ENCODE measurements at regions not wholly inside any gene's neighbourhood (a gene's known extent, or its start where the extent isn't known, plus 50 kb on each side); places are given as distances from the start of the nearest gene placed in this dataset.

GRCh38 chr22:44407171-44407986, 90.7 kb downstream of the RTL6 start:
- no peaks in the 10 kb centered on the region for H3K79me2 ChIP-seq (ENCODE audit: control insufficient read depth, insufficient read depth, low read length, unreplicated experiment)
- no peaks in the 10 kb centered on the region for H3K4me1 ChIP-seq (ENCODE audit: control insufficient read depth, insufficient read depth, low read length, unreplicated experiment)
- H3K27me3 ChIP-seq (ENCODE audit: insufficient read depth, low read length): no peaks in the 10 kb centered on the region
- H3K36me3 ChIP-seq (ENCODE audit: insufficient read depth, low read length): no peaks in the 10 kb centered on the region
- H2AFZ ChIP-seq (ENCODE audit: low read length, unreplicated experiment): no peak overlapping the region
- H3K27ac ChIP-seq (ENCODE audit: low read depth, low read length): no peak overlapping the region
- H3K4me3 ChIP-seq (ENCODE audit: low read depth, low read length): no peak overlapping the region

GRCh38 chr22:44406341-44407170, 91.5 kb downstream of the RTL6 start:
- no peak overlapping the region for H3K4me3 ChIP-seq (ENCODE audit: low read depth, low read length)
- H3K4me1 ChIP-seq (ENCODE audit: control insufficient read depth, insufficient read depth, low read length, unreplicated experiment): no peaks in the 10 kb centered on the region
- H3K36me3 ChIP-seq (ENCODE audit: insufficient read depth, low read length): no peaks in the 10 kb centered on the region
- no peaks in the 10 kb centered on the region for H3K27me3 ChIP-seq (ENCODE audit: insufficient read depth, low read length)
- no peak overlapping the region for H2AFZ ChIP-seq (ENCODE audit: low read length, unreplicated experiment)
- no peak overlapping the region for H3K27ac ChIP-seq (ENCODE audit: low read depth, low read length)
- H3K79me2 ChIP-seq (ENCODE audit: control insufficient read depth, insufficient read depth, low read length, unreplicated experiment): no peaks in the 10 kb centered on the region

GRCh38 chr22:44405661-44406060, 92.4 kb downstream of the RTL6 start:
- no peak overlapping the region for H3K27ac ChIP-seq (ENCODE audit: low read depth, low read length)
- no peak overlapping the region for H3K4me3 ChIP-seq (ENCODE audit: low read depth, low read length)
- no peak overlapping the region for H2AFZ ChIP-seq (ENCODE audit: low read length, unreplicated experiment)
- no peaks in the 10 kb centered on the region for H3K4me1 ChIP-seq (ENCODE audit: control insufficient read depth, insufficient read depth, low read length, unreplicated experiment)
- no peaks in the 10 kb centered on the region for H3K27me3 ChIP-seq (ENCODE audit: insufficient read depth, low read length)
- H3K36me3 ChIP-seq (ENCODE audit: insufficient read depth, low read length): no peaks in the 10 kb centered on the region
- no peaks in the 10 kb centered on the region for H3K79me2 ChIP-seq (ENCODE audit: control insufficient read depth, insufficient read depth, low read length, unreplicated experiment)

GRCh38 chr22:44404341-44405020, 91.7 kb upstream of the SHISAL1 start:
- no peak overlapping the region for H2AFZ ChIP-seq (ENCODE audit: low read length, unreplicated experiment)
- H3K4me1 ChIP-seq (ENCODE audit: control insufficient read depth, insufficient read depth, low read length, unreplicated experiment): no peaks in the 10 kb centered on the region
- H3K27ac ChIP-seq (ENCODE audit: low read depth, low read length): no peak overlapping the region
- no peaks in the 10 kb centered on the region for H3K27me3 ChIP-seq (ENCODE audit: insufficient read depth, low read length)
- no peak overlapping the region for H3K4me3 ChIP-seq (ENCODE audit: low read depth, low read length)
- no peaks in the 10 kb centered on the region for H3K36me3 ChIP-seq (ENCODE audit: insufficient read depth, low read length)
- H3K79me2 ChIP-seq (ENCODE audit: control insufficient read depth, insufficient read depth, low read length, unreplicated experiment): no peaks in the 10 kb centered on the region

GRCh38 chr22:44403602-44404329, 91.0 kb upstream of the SHISAL1 start:
- Histone ChIP-seq H3K27ac (ENCODE audit: low read depth, low read length) (no peak overlapping the region), H3K4me3 (ENCODE audit: low read depth, low read length) (no peak overlapping the region), H3K27me3 (ENCODE audit: insufficient read depth, low read length) (no peaks in the 10 kb centered on the region), H3K36me3 (ENCODE audit: insufficient read depth, low read length) (no peaks in the 10 kb centered on the region), H2AFZ (ENCODE audit: low read length, unreplicated experiment) (no peak overlapping the region), H3K79me2 (ENCODE audit: control insufficient read depth, insufficient read depth, low read length, unreplicated experiment) (no peaks in the 10 kb centered on the region), H3K4me1 (ENCODE audit: control insufficient read depth, insufficient read depth, low read length, unreplicated experiment) (no peaks in the 10 kb centered on the region)

GRCh38 chr22:44403166-44403565, 90.4 kb upstream of the SHISAL1 start:
- Histone ChIP-seq H3K4me3 (ENCODE audit: low read depth, low read length) (no peak overlapping the region), H3K79me2 (ENCODE audit: control insufficient read depth, insufficient read depth, low read length, unreplicated experiment) (no peaks in the 10 kb centered on the region), H2AFZ (ENCODE audit: low read length, unreplicated experiment) (no peak overlapping the region), H3K27me3 (ENCODE audit: insufficient read depth, low read length) (no peaks in the 10 kb centered on the region), H3K27ac (ENCODE audit: low read depth, low read length) (no peak overlapping the region), H3K36me3 (ENCODE audit: insufficient read depth, low read length) (no peaks in the 10 kb centered on the region), H3K4me1 (ENCODE audit: control insufficient read depth, insufficient read depth, low read length, unreplicated experiment) (no peaks in the 10 kb centered on the region)

- Histone ChIP-seq H3K27me3 (ENCODE audit: insufficient read depth, low read length) (no peaks in the 10 kb centered on the region), H3K4me3 (ENCODE audit: low read depth, low read length) (no peak overlapping the region), H3K4me1 (ENCODE audit: control insufficient read depth, insufficient read depth, low read length, unreplicated experiment) (no peaks in the 10 kb centered on the region), H3K27ac (ENCODE audit: low read depth, low read length) (no peak overlapping the region), H3K79me2 (ENCODE audit: control insufficient read depth, insufficient read depth, low read length, unreplicated experiment) (no peaks in the 10 kb centered on the region), H3K36me3 (ENCODE audit: insufficient read depth, low read length) (no peaks in the 10 kb centered on the region), H2AFZ (ENCODE audit: low read length, unreplicated experiment) (no peak overlapping the region)
Measured at GRCh38 chr22:44402196-44403111, 89.7 kb upstream of the SHISAL1 start.

GRCh38 chr22:44401783-44402110, 89.0 kb upstream of the SHISAL1 start:
- Histone ChIP-seq H3K27me3 (ENCODE audit: insufficient read depth, low read length) (no peaks in the 10 kb centered on the region), H3K79me2 (ENCODE audit: control insufficient read depth, insufficient read depth, low read length, unreplicated experiment) (no peaks in the 10 kb centered on the region), H2AFZ (ENCODE audit: low read length, unreplicated experiment) (no peak overlapping the region), H3K4me3 (ENCODE audit: low read depth, low read length) (no peak overlapping the region), H3K36me3 (ENCODE audit: insufficient read depth, low read length) (no peaks in the 10 kb centered on the region), H3K27ac (ENCODE audit: low read depth, low read length) (no peak overlapping the region), H3K4me1 (ENCODE audit: control insufficient read depth, insufficient read depth, low read length, unreplicated experiment) (no peaks in the 10 kb centered on the region)

- Histone ChIP-seq H3K27ac (ENCODE audit: low read depth, low read length) (no peak overlapping the region), H3K4me3 (ENCODE audit: low read depth, low read length) (no peak overlapping the region), H3K79me2 (ENCODE audit: control insufficient read depth, insufficient read depth, low read length, unreplicated experiment) (no peaks in the 10 kb centered on the region), H3K36me3 (ENCODE audit: insufficient read depth, low read length) (no peaks in the 10 kb centered on the region), H2AFZ (ENCODE audit: low read length, unreplicated experiment) (no peak overlapping the region), H3K4me1 (ENCODE audit: control insufficient read depth, insufficient read depth, low read length, unreplicated experiment) (no peaks in the 10 kb centered on the region), H3K27me3 (ENCODE audit: insufficient read depth, low read length) (no peaks in the 10 kb centered on the region)
Measured at GRCh38 chr22:44400763-44401060, 88.0 kb upstream of the SHISAL1 start.
